Ishikawa (cell line): ENCODE measurements at regions not wholly inside any gene's neighbourhood (a gene's known extent, or its start where the extent isn't known, plus 50 kb on each side); places are given as distances from the start of the nearest gene placed in this dataset.

ENCODE experiments used
- CEBPB ChIP-seq: IDR thresholded peaks from 2 replicates; pipeline ENCODE4 v1.6.1; 2012
- CREB1 ChIP-seq: IDR thresholded peaks from 2 replicates; pipeline ENCODE4 v1.6.1; 2012; ENCODE audit warnings: low read depth
- EGR1 ChIP-seq: IDR thresholded peaks from 2 replicates; pipeline ENCODE4 v1.6.1; 2012
- EP300 ChIP-seq: IDR thresholded peaks from 2 replicates; pipeline ENCODE4 v1.6.1; 2012; ENCODE audit warnings: borderline replicate concordance
- FOXM1 ChIP-seq: IDR thresholded peaks from 2 replicates; pipeline ENCODE4 v1.6.1; 2012; ENCODE audit warnings: low read depth, borderline replicate concordance
- MAX ChIP-seq: IDR thresholded peaks from 2 replicates; pipeline ENCODE4 v1.6.1; 2012
- NFIC ChIP-seq: IDR thresholded peaks from 2 replicates; pipeline ENCODE4 v1.6.1; 2012
- RAD21 ChIP-seq: IDR thresholded peaks from 2 replicates; pipeline ENCODE4 v1.6.1; 2012; ENCODE audit warnings: low read depth
- REST ChIP-seq: IDR thresholded peaks from 2 replicates; pipeline ENCODE4 v1.6.1; 2012; ENCODE audit warnings: low read depth, mild to moderate bottlenecking
- TAF1 ChIP-seq: IDR thresholded peaks from 2 replicates; pipeline ENCODE4 v1.6.1; 2012; ENCODE audit warnings: low read depth, mild to moderate bottlenecking
- YY1 ChIP-seq: IDR thresholded peaks from 2 replicates; pipeline ENCODE4 v1.6.1; 2012; ENCODE audit warnings: low read depth
- ZBTB7A ChIP-seq: IDR thresholded peaks from 2 replicates; pipeline ENCODE4 v1.6.1; 2012; ENCODE audit warnings: low read depth

GRCh38 chr11:27858866-27859265 lies 158.6 kb upstream of the BDNF start:
- TF ChIP-seq TAF1 (no peak), YY1 (no peak), EP300 (no peak), CEBPB (no peak), CREB1 (no peak), RAD21 (no peak), ZBTB7A (no peak), REST (no peak), MAX (no peak), FOXM1 (no peak), EGR1 (no peak), NFIC (no peak)
